NCI-H1436 treated with DMSO at 0.1 percent for 48 hours (cell line): ENCODE measurements at regions not wholly inside any gene's neighbourhood (a gene's known extent, or its start where the extent isn't known, plus 50 kb on each side); places are given as distances from the start of the nearest gene placed in this dataset.

ENCODE experiments used
- DNase-seq: peaks from one replicate; lab custom pipeline; 2025; lab: John Stamatoyannopoulos, UW

DNA sequence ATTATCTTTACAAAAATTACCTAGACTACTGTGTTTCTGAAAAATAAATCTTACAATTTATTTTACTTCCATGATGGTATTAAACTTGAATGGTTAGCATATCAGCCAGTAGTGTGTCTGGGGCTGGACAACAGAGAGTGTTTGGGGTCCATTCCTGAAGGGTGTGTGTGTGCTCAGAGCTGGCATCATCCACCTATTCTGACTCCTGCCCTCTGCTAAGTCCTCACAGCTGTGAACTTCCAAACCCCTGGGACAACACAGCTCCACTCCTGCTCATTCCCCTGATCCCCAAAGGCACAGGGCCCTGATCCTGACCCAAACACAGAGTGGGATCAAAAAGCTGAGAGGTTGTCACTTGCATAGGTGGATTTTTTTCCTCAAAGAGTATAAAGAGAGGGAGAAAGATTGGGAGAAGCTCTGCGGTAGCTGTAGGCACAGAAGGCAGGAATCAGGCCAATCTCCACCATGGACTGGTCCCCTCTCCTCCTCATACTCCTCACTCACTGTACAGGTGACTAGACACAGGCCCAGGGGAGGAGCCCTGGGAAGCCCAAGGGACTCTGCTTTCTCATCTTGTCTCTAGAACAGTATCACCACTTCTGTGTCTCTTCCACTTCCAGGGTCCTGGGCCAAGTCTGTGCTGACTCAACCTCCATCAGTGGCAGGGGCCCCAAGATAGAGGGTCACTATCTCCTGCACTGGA, 55.7 kb upstream of the TOP3B start:
- DNase-seq = no peak

DNA sequence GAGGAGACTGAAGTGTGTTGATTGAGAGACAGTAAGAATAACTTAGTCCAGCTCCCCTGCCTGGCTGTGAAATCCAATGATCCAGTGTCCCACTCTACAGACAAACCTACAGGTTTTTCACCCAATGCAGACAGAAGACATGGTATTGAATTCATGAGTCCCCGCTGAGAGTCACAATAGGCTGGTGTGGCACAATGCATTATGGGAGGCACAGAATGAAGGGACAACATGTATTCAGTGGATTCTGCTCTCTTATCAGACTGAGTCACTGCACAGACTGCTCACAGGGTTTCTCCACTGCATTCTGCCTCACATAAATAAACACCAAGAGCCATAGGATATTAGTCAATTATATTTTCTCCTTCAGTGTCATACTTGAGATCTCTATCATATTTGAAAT, 55.2 kb upstream of the TOP3B start:
- DNase-seq = no peak

- no peak for DNase-seq
These were observed 54.6 kb upstream of the TOP3B start for GRCh38 chr22:22037229-22037628.

GRCh38 chr22:22036588-22036987, 54.0 kb upstream of the TOP3B start:
- no peak for DNase-seq

- no peak for DNase-seq
These were observed 53.3 kb upstream of the TOP3B start for GRCh38 chr22:22035771-22036314.

- DNase-seq = no peak
These were observed 52.6 kb upstream of the TOP3B start for GRCh38 chr22:22035203-22035602.

DNA sequence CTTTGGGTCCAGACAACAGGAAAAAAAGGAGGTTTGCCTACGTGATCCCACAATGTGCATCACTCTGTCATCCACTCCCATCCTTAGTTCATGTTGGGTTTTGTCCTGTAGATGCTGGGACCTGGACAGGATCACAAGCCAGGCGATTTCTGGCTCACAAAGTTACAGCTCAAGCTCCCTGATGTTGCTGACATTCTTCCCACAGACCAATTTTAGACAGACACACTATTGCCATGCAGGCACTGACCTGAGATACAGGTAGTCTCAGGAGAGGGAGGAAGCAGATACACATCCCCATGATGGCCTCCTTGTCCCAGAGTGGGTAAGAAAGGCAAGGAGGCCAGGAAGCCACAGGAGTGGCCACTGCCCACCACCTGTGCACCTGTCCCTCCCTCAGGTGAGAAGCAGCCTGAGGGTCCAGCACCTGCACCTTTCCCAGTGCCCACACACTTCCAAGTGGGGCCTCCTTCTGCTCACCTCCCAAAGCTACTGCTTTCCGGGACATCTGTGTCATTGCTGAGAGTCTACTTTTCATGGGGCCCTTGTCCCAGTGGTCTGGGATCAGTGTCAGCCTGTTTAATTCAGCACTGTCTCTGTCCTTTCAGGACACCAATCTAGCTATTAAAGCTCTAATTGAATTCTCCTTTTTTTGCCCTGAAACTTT, 52.0 kb upstream of the TOP3B start:
- no peak for DNase-seq

- DNase-seq = no peak
These were observed 51.3 kb upstream of the TOP3B start for GRCh38 chr22:22033803-22034468.

- DNase-seq = no peak
These were observed 50.6 kb upstream of the TOP3B start for GRCh38 chr22:22032906-22033802.

- DNase-seq = no peak
These were observed 49.7 kb upstream of the TOP3B start for GRCh38 chr22:22032099-22032905.
